CD14-positive monocyte (primary cell): ENCODE measurements at regions not wholly inside any gene's neighbourhood (a gene's known extent, or its start where the extent isn't known, plus 50 kb on each side); places are given as distances from the start of the nearest gene placed in this dataset.

Source experiments
- DNase-seq, 3 donors: peaks; one replicate each; pipeline ENCODE4 v3.0.0-alpha.2; 2011 to 2022
- H2AFZ ChIP-seq: 2 replicates; pipeline ENCODE4 v1.6.0; 2012; ENCODE audit warnings: mild to moderate bottlenecking, low read depth, low read length, inconsistent platforms; ENCODE audit not compliant: insufficient read depth, poor library complexity, severe bottlenecking
- H3K27ac ChIP-seq, 2 donors: 1 replicate in 1 of 2; 2 replicates in 1 of 2; pipeline ENCODE4 v1.5.1; 2012 to 2013; ENCODE audit warnings: low read length in 2 of 2, control low read depth in 1 of 2, inconsistent platforms in 1 of 2, low read depth in 1 of 2, mild to moderate bottlenecking in 1 of 2
- H3K27me3 ChIP-seq, 2 donors: one replicate each; pipeline versions ENCODE4 v1.6.0 to v1.6.1; 2011 to 2013; ENCODE audit warnings: low read length in 2 of 2; ENCODE audit not compliant: control insufficient read depth in 2 of 2, insufficient read depth in 2 of 2
- H3K36me3 ChIP-seq, 2 donors: replicated peaks in 1 of 2; 1 replicate in 1 of 2; 2 replicates in 1 of 2; pipeline versions ENCODE4 v1.5.1 to v1.6.1; 2012 to 2013; ENCODE audit warnings: low read length in 2 of 2, control low read depth in 1 of 2, inconsistent platforms in 1 of 2, mild to moderate bottlenecking in 1 of 2; ENCODE audit not compliant: insufficient read depth in 2 of 2, control insufficient read depth in 1 of 2
- H3K4me1 ChIP-seq, 2 donors: 1 replicate in 1 of 2; 2 replicates in 1 of 2; pipeline versions ENCODE4 v1.5.1 to v1.6.1; 2012 to 2013; ENCODE audit warnings: low read length in 2 of 2, control low read depth in 1 of 2, inconsistent platforms in 1 of 2, mild to moderate bottlenecking in 1 of 2, moderate library complexity in 1 of 2; ENCODE audit not compliant: insufficient read depth in 2 of 2, control insufficient read depth in 1 of 2
- H3K4me2 ChIP-seq: replicated peaks from 2 replicates; pipeline ENCODE3; 2012; ENCODE audit warnings: low read length, moderate library complexity, mild to moderate bottlenecking; ENCODE audit not compliant: poor library complexity, severe bottlenecking; ENCODE audit errors: extremely low read depth
- H3K4me3 ChIP-seq, 3 experiments: fragments of 200-600 bp in 1 of 3; sonication (generic) in 1 of 3; replicated peaks in 1 of 3; 1 replicate in 2 of 3; 2 replicates in 1 of 3; pipeline ENCODE4 v1.5.1; 2011 to 2013; ENCODE audit warnings: low read length in 3 of 3, mild to moderate bottlenecking in 3 of 3, control low read depth in 2 of 3, low read depth in 2 of 3, inconsistent platforms in 1 of 3, moderate library complexity in 1 of 3
- H3K79me2 ChIP-seq: 2 replicates; pipeline ENCODE4 v1.6.0; 2012; ENCODE audit warnings: mild to moderate bottlenecking, control low read depth, inconsistent platforms, low read length, moderate library complexity; ENCODE audit not compliant: insufficient read depth
- H3K9ac ChIP-seq: 2 replicates; pipeline ENCODE4 v1.6.0; 2017; ENCODE audit warnings: low read length, mild to moderate bottlenecking; ENCODE audit not compliant: insufficient read depth, poor library complexity, severe bottlenecking
- H3K9me3 ChIP-seq, 2 donors: replicated peaks in 1 of 2; 1 replicate in 1 of 2; 2 replicates in 1 of 2; pipeline versions ENCODE4 v1.5.1 to v1.6.1; 2012 to 2013; ENCODE audit warnings: low read length in 2 of 2, control low read depth in 1 of 2; ENCODE audit not compliant: control insufficient read depth in 1 of 2, insufficient read depth in 1 of 2
- H4K20me1 ChIP-seq: 2 replicates; pipeline ENCODE4 v1.6.0; 2012; ENCODE audit warnings: mild to moderate bottlenecking, low read length, control low read depth, moderate library complexity; ENCODE audit not compliant: insufficient read depth
- H3K27ac Mint-ChIP-seq, 7 donors: one replicate each; pipeline ENCODE4 v1.8.0; 2020; ENCODE audit warnings: mild to moderate bottlenecking in 7 of 7, mixed read lengths in 7 of 7, moderate library complexity in 6 of 7, inconsistent platforms in 2 of 7
- H3K27me3 Mint-ChIP-seq, 3 donors: one replicate each; pipeline ENCODE4 v1.8.0; 2021 to 2022; ENCODE audit warnings: low read depth in 3 of 3, mild to moderate bottlenecking in 3 of 3, mixed read lengths in 3 of 3, moderate library complexity in 3 of 3, inconsistent platforms in 1 of 3
- H3K36me3 Mint-ChIP-seq, 2 donors: one replicate each; pipeline ENCODE4 v1.8.0; 2020; ENCODE audit warnings: mixed read lengths in 2 of 2, inconsistent platforms in 1 of 2, mild to moderate bottlenecking in 1 of 2
- H3K4me1 Mint-ChIP-seq: one replicate; pipeline ENCODE4 v1.8.0; 2020; ENCODE audit warnings: mild to moderate bottlenecking, mixed read lengths
- H3K4me3 Mint-ChIP-seq, 2 donors: one replicate each; pipeline ENCODE4 v1.8.0; 2020; ENCODE audit warnings: mild to moderate bottlenecking in 2 of 2, mixed read lengths in 2 of 2, moderate library complexity in 1 of 2
- H3K9me3 Mint-ChIP-seq, 7 donors: one replicate each; pipeline ENCODE4 v1.8.0; 2020 to 2022; ENCODE audit warnings: mixed read lengths in 7 of 7, mild to moderate bottlenecking in 6 of 7, moderate library complexity in 6 of 7, inconsistent platforms in 2 of 7
- WGBS: methylation state at CpG from one replicate; pipeline ENCODE4 v1.1.5; 2013; ENCODE audit warnings: missing lambda C conversion rate; ENCODE audit not compliant: insufficient coverage; 5-methylcytosine and 5-hydroxymethylcytosine counted together
- intact Hi-C, 2 donors: fragments of 100-400 bp; cut with micrococcal nuclease; formaldehyde crosslinking; loops; one replicate each; pipeline versions ENCODE4 v1.15.0 to v1.15.1; 2023
- TF ChIP-seq, protein P1 (sequence below): fragments of 200-600 bp; IDR thresholded peaks from one replicate; pipeline ENCODE4 v1.8.0; 2022; ENCODE audit warnings: antibody characterized with exemption, mild to moderate bottlenecking

DNA sequence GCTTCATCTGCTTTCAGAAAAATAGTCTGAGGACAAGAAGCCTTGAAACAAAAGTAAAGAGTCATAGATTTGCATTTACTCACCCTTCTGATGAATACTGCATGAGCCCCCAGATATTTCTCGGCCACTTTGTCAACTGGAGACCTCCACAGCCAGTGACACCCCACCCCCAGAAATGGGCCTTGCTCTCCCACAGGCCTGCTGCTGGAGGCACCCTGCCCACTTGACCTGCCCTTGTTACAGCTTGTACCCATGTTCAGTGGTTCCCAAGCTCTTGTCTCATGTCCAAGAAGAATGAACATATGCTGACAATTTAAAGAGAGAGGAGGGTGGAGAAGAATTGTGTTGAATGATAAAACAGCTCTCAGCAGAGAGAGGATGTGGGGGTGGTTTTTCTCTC is 225.1 kb downstream of the DCAF12L2 start:
- Histone ChIP-seq H3K4me1 (no peaks in the 10 kb centered on the region), H3K9ac (no peak overlapping the region), H3K4me3 (no peak overlapping the region), H3K36me3 (no peaks in the 10 kb centered on the region), H3K27me3 (no peaks in the 10 kb centered on the region), H2AFZ (no peak overlapping the region), H3K79me2 (no peaks in the 10 kb centered on the region), H3K9me3 (peaks cover 4% of the 10 kb centered on the region in 2 donors), H3K4me2 (no peak overlapping the region), H4K20me1 (no peaks in the 10 kb centered on the region), H3K27ac (no peak overlapping the region)
- Mint-ChIP-seq H3K27me3 (no peaks in the 10 kb centered on the region), H3K36me3 (no peaks in the 10 kb centered on the region), H3K4me1 (no peaks in the 10 kb centered on the region), H3K4me3 (no peak overlapping the region), H3K9me3 (peaks cover 0 to 10% (median 5%) of the 10 kb centered on the region in 7 donors), H3K27ac (no peak overlapping the region)
- intact Hi-C loops, result no loop called here
- WGBS, result 100% methylated on average over 1 of the region's 1 CpG
- TF ChIP-seq, protein P1, sequence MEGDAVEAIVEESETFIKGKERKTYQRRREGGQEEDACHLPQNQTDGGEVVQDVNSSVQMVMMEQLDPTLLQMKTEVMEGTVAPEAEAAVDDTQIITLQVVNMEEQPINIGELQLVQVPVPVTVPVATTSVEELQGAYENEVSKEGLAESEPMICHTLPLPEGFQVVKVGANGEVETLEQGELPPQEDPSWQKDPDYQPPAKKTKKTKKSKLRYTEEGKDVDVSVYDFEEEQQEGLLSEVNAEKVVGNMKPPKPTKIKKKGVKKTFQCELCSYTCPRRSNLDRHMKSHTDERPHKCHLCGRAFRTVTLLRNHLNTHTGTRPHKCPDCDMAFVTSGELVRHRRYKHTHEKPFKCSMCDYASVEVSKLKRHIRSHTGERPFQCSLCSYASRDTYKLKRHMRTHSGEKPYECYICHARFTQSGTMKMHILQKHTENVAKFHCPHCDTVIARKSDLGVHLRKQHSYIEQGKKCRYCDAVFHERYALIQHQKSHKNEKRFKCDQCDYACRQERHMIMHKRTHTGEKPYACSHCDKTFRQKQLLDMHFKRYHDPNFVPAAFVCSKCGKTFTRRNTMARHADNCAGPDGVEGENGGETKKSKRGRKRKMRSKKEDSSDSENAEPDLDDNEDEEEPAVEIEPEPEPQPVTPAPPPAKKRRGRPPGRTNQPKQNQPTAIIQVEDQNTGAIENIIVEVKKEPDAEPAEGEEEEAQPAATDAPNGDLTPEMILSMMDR, result no peak
- DNase-seq, result no peak

DNA sequence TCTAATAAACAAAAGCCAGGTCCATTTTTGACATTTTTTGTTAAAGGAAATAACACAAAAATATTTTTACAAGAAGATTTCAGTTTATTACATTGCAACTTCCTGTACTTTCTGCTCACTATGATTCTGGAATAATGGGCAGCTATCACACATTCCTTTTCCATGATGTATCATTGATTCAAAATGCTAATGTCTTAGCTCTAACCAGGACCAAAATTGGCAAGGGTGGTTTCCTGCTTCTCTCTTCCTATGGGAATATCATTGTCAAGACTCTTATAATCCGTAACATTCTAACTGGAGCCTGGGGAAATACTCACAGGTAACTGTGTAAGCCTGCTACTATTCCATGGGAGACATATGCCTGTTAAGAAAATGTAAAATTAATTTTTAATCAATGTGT is 218.6 kb downstream of the DCAF12L2 start:
- H3K4me3 Mint-ChIP-seq, result no peak overlapping the region
- TF ChIP-seq, protein P1, result no peak
- no peaks in the 10 kb centered on the region for H3K36me3 ChIP-seq
- H3K4me1 ChIP-seq, result no peaks in the 10 kb centered on the region
- no peak overlapping the region for H3K4me3 ChIP-seq
- H3K27ac ChIP-seq, result no peak overlapping the region
- H4K20me1 ChIP-seq, result no peaks in the 10 kb centered on the region
- H2AFZ ChIP-seq, result no peak overlapping the region
- H3K9me3 Mint-ChIP-seq, result peaks cover 0 to 2% (median 0%) of the 10 kb centered on the region in 7 donors
- no peak for DNase-seq
- no peaks in the 10 kb centered on the region for H3K27me3 Mint-ChIP-seq
- no peak overlapping the region for H3K9ac ChIP-seq
- no peaks in the 10 kb centered on the region for H3K79me2 ChIP-seq
- intact Hi-C loops, result no loop called here
- no peaks in the 10 kb centered on the region for H3K27me3 ChIP-seq
- WGBS, result no CpG with 5 or more reads among the region's 1 CpG
- no peaks in the 10 kb centered on the region for H3K36me3 Mint-ChIP-seq
- no peak overlapping the region for H3K27ac Mint-ChIP-seq
- no peaks in the 10 kb centered on the region for H3K9me3 ChIP-seq
- H3K4me2 ChIP-seq, result no peak overlapping the region
- H3K4me1 Mint-ChIP-seq, result no peaks in the 10 kb centered on the region
